ENCODE measurements at regions not wholly inside any gene's neighbourhood (a gene's known extent, or its start where the extent isn't known, plus 50 kb on each side); places are given as distances from the start of the nearest gene placed in this dataset.

DNA sequence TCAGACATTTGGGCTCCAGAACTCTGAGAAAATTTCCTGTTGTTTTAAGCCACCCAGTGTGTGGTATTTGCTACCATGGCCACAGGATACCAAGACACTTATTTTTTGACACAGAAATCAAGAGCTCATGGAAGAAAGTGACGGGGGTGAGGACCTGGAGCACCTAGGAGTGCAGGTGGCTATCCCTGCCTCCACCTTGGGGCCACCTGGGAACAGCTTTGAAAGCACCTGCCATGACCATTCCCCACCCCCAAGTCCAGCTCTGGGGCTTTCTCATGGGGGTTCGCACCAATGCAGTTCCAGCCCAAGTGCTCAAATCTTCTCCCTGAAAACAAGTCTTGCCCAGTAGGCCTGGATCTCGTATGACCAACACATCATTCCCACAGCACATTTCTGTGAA, 214.9 kb upstream of the IRX1 start:
- WGBS, 2 donors, result 69 to 91% methylated on average over 2 to 3 of the region's 3 CpGs
- no peaks in the 10 kb centered on the region for H3K9me3 ChIP-seq
- H3K27ac ChIP-seq, result no peak overlapping the region
- no peaks in the 10 kb centered on the region for H3K36me3 ChIP-seq
- TF ChIP-seq POLR2A (IDR thresholded peaks at IDR 0.05), result no peak
- TF ChIP-seq, protein P1, sequence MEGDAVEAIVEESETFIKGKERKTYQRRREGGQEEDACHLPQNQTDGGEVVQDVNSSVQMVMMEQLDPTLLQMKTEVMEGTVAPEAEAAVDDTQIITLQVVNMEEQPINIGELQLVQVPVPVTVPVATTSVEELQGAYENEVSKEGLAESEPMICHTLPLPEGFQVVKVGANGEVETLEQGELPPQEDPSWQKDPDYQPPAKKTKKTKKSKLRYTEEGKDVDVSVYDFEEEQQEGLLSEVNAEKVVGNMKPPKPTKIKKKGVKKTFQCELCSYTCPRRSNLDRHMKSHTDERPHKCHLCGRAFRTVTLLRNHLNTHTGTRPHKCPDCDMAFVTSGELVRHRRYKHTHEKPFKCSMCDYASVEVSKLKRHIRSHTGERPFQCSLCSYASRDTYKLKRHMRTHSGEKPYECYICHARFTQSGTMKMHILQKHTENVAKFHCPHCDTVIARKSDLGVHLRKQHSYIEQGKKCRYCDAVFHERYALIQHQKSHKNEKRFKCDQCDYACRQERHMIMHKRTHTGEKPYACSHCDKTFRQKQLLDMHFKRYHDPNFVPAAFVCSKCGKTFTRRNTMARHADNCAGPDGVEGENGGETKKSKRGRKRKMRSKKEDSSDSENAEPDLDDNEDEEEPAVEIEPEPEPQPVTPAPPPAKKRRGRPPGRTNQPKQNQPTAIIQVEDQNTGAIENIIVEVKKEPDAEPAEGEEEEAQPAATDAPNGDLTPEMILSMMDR (IDR thresholded peaks at IDR 0.05), result no peak
- DNase-seq, result no peak
- no peaks in the 10 kb centered on the region for H3K4me1 ChIP-seq
- H3K27me3 ChIP-seq, result no peaks in the 10 kb centered on the region
- intact Hi-C loops (cut with DNase I), result no loop called here
- no peak overlapping the region for H3K4me3 ChIP-seq (replicated peaks in 1 of 3)

DNA sequence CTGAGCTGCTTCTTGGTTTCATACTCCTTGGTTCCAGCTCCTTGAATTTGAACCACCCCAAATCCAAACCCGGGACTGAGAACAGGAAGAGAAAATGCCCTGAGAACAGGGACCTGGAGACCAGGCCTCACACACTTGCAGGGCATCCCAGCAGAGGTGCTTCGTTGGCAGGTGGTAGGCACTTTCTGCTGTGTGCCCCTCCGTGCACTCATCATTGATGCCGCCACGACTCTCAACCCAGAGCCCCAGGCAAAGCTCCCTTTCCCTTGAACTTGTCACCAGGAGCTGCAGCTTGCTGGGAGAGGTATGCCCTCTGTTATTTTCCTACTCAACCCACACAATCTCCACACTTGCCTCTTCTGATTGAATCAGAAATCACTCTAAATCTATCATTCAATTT, 217.8 kb upstream of the IRX1 start:
- WGBS, 2 donors, result 70 to 73% methylated on average over 5 of the region's 5 CpGs
- no peaks in the 10 kb centered on the region for H3K9me3 ChIP-seq
- H3K4me3 ChIP-seq (replicated peaks in 1 of 3), result no peak overlapping the region
- no peak for TF ChIP-seq POLR2A (IDR thresholded peaks at IDR 0.05)
- TF ChIP-seq, protein P1 (IDR thresholded peaks at IDR 0.05), result no peak
- no peaks in the 10 kb centered on the region for H3K4me1 ChIP-seq
- no peak overlapping the region for H3K27ac ChIP-seq
- intact Hi-C loops (cut with DNase I), result no loop called here
- no peak for DNase-seq
- H3K27me3 ChIP-seq, result no peaks in the 10 kb centered on the region
- no peaks in the 10 kb centered on the region for H3K36me3 ChIP-seq

DNA sequence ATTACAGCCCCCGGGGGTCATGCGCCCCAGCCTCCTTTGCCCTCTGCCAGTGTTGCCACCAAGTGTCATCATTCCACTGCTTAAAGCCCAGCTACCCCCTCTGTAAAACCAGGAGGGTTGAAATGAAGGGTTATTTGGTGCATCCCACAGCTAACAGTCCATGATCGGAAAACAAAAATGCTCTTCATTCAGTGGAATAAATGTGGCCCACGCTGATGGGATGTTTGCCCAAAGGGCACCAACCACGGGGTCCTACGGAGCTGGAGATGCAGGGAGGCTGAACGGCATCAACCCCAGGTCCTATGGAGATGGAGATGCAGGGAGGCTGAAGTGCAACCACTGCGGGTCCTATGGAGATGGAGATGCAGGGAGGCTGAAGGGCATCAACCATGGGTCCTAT, 218.5 kb upstream of the IRX1 start:
- Histone ChIP-seq H3K27ac (no peak overlapping the region), H3K4me3 (replicated peaks in 1 of 3) (no peak overlapping the region), H3K36me3 (no peaks in the 10 kb centered on the region), H3K9me3 (no peaks in the 10 kb centered on the region), H3K4me1 (no peaks in the 10 kb centered on the region), H3K27me3 (no peaks in the 10 kb centered on the region)
- intact Hi-C loops (cut with DNase I), result no loop called here
- WGBS, 2 donors, result 90 to 93% methylated on average over 8 of the region's 8 CpGs
- no peak for DNase-seq
- TF ChIP-seq, protein P1 (IDR thresholded peaks at IDR 0.05), result no peak

DNA sequence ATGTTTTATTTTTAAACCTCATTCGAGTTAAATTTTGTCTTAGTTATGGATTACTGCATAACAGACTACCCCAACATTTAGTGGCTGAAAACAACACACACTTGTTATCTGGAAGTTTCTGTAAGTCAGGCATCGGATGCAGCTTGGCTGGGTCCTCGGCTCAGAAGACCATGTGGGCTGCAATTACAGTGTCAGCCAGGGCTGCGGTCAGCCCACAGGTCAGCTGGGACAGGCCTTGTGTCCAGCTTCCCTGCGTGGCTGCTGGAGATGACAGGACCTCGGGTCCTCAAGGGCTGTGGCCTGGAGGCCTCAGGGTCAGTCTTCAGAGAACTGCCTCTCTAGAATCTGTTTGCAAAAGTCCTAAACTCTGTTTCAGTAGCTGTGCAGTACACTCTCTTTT, 219.0 kb upstream of the IRX1 start:
- no peak overlapping the region for H3K4me3 ChIP-seq (replicated peaks in 1 of 3)
- TF ChIP-seq, protein P1 (IDR thresholded peaks at IDR 0.05), result no peak
- no peak for TF ChIP-seq POLR2A (IDR thresholded peaks at IDR 0.05)
- H3K36me3 ChIP-seq, result no peaks in the 10 kb centered on the region
- H3K27ac ChIP-seq, result no peak overlapping the region
- H3K4me1 ChIP-seq, result no peaks in the 10 kb centered on the region
- H3K9me3 ChIP-seq, result no peaks in the 10 kb centered on the region
- H3K27me3 ChIP-seq, result no peaks in the 10 kb centered on the region
- 66 to 69% methylated on average over 6 of the region's 6 CpGs for WGBS, 2 donors
- DNase-seq, result no peak
- intact Hi-C loops (cut with DNase I), result no loop called here

DNA sequence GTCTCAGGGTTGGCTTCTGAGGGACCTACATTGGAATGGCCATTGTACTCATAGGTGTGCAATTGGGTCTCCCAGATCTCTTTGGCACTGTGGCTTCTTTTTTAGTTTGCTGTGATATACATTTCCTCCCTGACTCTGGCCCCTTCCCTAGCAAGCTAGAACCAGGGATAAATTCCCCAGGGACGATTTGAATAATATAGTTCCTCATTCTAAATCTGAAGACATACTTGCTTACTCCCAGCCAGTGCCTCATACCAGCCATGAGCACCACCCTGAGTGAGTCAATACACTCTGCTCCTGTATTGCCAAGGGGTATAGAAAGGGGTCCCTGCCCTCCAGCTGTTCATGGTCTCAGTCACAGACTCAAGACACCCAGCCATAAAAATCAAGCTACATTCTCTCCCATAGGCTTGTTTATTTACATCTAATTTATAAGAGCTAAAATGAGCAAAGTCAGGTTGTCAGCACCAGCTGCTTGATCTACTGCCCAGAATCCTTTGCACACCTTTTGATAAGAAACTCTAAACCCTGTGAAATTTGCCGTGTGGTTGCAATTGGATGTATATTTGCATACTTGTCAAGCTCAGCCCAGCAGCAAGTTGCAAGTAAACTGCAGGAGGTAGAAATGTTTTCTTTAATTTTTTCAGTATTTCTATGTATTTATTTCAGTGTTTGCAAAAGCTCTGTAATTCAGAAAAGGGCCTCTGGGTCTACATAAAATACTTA, 219.9 kb upstream of the IRX1 start:
- WGBS, 2 donors, result 66 to 78% methylated on average over 2 of the region's 2 CpGs
- Histone ChIP-seq H3K36me3 (no peaks in the 10 kb centered on the region), H3K4me1 (no peaks in the 10 kb centered on the region), H3K4me3 (replicated peaks in 1 of 3) (no peak overlapping the region), H3K27me3 (no peaks in the 10 kb centered on the region), H3K27ac (no peak overlapping the region), H3K9me3 (no peaks in the 10 kb centered on the region)
- intact Hi-C loops (cut with DNase I), result no loop called here
- TF ChIP-seq, protein P1 (IDR thresholded peaks at IDR 0.05), result no peak
- no peak for TF ChIP-seq POLR2A (IDR thresholded peaks at IDR 0.05)
- no peak for DNase-seq

All from thyroid gland (tissue), 4 donors.